Bronchial epithelial cell (primary cell): ENCODE measurements at regions not wholly inside any gene's neighbourhood (a gene's known extent, or its start where the extent isn't known, plus 50 kb on each side); places are given as distances from the start of the nearest gene placed in this dataset.
A peak's percentile ranks its signal among the peaks of the same experiment; 100 is the strongest.

Experiments used
- DNase-seq: peaks from one replicate; pipeline ENCODE4 v3.0.0-alpha.2; 2010; ENCODE audit warnings: low read depth
- FAIRE-seq: peaks from 2 replicates; lab custom pipeline; 2011; peaks lifted over from hg19 to GRCh38; lab: Jason Lieb, UNC
- H3K27me3 ChIP-seq: 2 replicates; pipeline ENCODE4 v1.5.1; 2011; ENCODE audit warnings: low read length; ENCODE audit not compliant: control insufficient read depth, insufficient read depth
- H3K36me3 ChIP-seq: 2 replicates; pipeline ENCODE4 v1.5.1; 2011; ENCODE audit warnings: low read length; ENCODE audit not compliant: control insufficient read depth, insufficient read depth
- H3K4me3 ChIP-seq: 2 replicates; pipeline ENCODE4 v1.5.1; 2011; ENCODE audit warnings: mild to moderate bottlenecking, low read depth, low read length, control low read depth
- CTCF ChIP-seq: IDR thresholded peaks from 2 replicates; pipeline ENCODE4 v1.5.1; 2011; ENCODE audit warnings: mild to moderate bottlenecking, moderate library complexity, low read length, control low read depth, inconsistent platforms; ENCODE audit not compliant: insufficient read depth, severe bottlenecking

- FAIRE-seq (no peak), DNase-seq (no peak)
- H3K27me3 ChIP-seq: no peaks in the 10 kb centered on the region
- no peak for TF ChIP-seq CTCF
- no peaks in the 10 kb centered on the region for H3K36me3 ChIP-seq
- no peak overlapping the region for H3K4me3 ChIP-seq
Measured at GRCh38 chr12:66971816-66972215, 292.9 kb upstream of the GRIP1 start.

- TF ChIP-seq CTCF: no peak
- Histone ChIP-seq H3K36me3 (no peaks in the 10 kb centered on the region), H3K4me3 (no peak overlapping the region), H3K27me3 (no peaks in the 10 kb centered on the region)
- FAIRE-seq (no peak), DNase-seq (peak; percentile 64)
Measured at GRCh38 chr12:66976526-66976925, 292.6 kb upstream of the CAND1 start.

DNA sequence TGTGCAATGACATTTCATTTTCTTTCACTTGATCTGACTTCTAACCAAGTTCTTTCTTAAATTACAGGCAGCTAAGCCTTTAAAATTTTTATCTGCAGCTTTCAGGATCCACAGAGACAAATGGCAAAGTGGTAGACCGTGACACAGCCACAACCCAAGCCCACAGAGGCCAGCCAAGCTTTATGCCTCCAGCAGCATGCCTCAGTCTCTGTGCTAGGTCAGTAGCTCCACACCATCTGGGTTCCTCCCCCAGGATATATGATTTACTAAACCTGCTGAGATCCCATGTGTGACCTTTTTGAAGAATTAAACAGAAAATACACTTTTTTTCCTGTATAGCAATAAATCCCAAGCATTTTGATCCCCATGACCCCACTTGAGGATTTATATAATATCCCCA is 290.4 kb upstream of the CAND1 start:
- no peak for TF ChIP-seq CTCF
- no peak for FAIRE-seq
- no peaks in the 10 kb centered on the region for H3K36me3 ChIP-seq
- no peak for DNase-seq
- no peak overlapping the region for H3K4me3 ChIP-seq
- H3K27me3 ChIP-seq: no peaks in the 10 kb centered on the region

- no peak for DNase-seq
- no peaks in the 10 kb centered on the region for H3K36me3 ChIP-seq
- H3K4me3 ChIP-seq: no peak overlapping the region
- TF ChIP-seq CTCF: no peak
- H3K27me3 ChIP-seq: no peaks in the 10 kb centered on the region
- FAIRE-seq: no peak
Measured at GRCh38 chr12:66979251-66979650, 289.9 kb upstream of the CAND1 start.

DNA sequence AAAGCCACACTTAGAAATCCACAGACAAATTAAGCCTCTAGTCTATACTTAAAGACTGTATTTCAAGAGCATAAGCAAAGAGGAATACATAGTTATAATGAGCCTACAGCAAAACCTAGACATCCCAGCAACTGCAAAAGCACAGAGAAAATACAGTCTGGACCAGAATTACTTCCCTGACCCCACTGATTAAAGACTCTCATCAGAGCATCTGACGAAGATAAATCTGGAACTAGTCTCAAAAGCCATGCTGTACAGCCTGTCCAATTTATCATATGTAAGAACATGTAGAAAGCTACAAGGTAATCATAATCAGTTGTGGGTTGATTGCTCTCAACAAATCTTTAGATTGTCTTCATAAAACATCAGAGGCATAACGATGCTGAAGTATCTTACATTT is 285.1 kb upstream of the CAND1 start:
- no peak overlapping the region for H3K4me3 ChIP-seq
- DNase-seq (no peak), FAIRE-seq (no peak)
- no peak for TF ChIP-seq CTCF
- H3K36me3 ChIP-seq: no peaks in the 10 kb centered on the region
- H3K27me3 ChIP-seq: no peaks in the 10 kb centered on the region

GRCh38 chr12:66984962-66985361 is 284.2 kb upstream of the CAND1 start:
- DNase-seq (peak; percentile 55), FAIRE-seq (no peak)
- H3K4me3 ChIP-seq: no peak overlapping the region
- TF ChIP-seq CTCF: no peak
- H3K36me3 ChIP-seq: no peaks in the 10 kb centered on the region
- H3K27me3 ChIP-seq: no peaks in the 10 kb centered on the region
